ENCODE measurements at regions not wholly inside any gene's neighbourhood (a gene's known extent, or its start where the extent isn't known, plus 50 kb on each side); places are given as distances from the start of the nearest gene placed in this dataset.

- no peaks in the 10 kb centered on the region for H3K36me3 ChIP-seq (ENCODE audit: low read depth)
- H3K4me3 ChIP-seq (ENCODE audit: severe bottlenecking), result no peak overlapping the region
- no peaks in the 10 kb centered on the region for H3K9me3 ChIP-seq (ENCODE audit: severe bottlenecking)
- H3K4me1 ChIP-seq (ENCODE audit: insufficient read depth, poor library complexity, severe bottlenecking), result no peaks in the 10 kb centered on the region
- DNase-seq (ENCODE audit: low spot score) (no peak), ATAC-seq (ENCODE audit: low read depth) (no peak)
- H3K27ac ChIP-seq (ENCODE audit: poor library complexity, severe bottlenecking), result no peak overlapping the region
- H3K27me3 ChIP-seq (ENCODE audit: insufficient read depth, poor library complexity, severe bottlenecking), result no peaks in the 10 kb centered on the region
- TF ChIP-seq, protein P1, sequence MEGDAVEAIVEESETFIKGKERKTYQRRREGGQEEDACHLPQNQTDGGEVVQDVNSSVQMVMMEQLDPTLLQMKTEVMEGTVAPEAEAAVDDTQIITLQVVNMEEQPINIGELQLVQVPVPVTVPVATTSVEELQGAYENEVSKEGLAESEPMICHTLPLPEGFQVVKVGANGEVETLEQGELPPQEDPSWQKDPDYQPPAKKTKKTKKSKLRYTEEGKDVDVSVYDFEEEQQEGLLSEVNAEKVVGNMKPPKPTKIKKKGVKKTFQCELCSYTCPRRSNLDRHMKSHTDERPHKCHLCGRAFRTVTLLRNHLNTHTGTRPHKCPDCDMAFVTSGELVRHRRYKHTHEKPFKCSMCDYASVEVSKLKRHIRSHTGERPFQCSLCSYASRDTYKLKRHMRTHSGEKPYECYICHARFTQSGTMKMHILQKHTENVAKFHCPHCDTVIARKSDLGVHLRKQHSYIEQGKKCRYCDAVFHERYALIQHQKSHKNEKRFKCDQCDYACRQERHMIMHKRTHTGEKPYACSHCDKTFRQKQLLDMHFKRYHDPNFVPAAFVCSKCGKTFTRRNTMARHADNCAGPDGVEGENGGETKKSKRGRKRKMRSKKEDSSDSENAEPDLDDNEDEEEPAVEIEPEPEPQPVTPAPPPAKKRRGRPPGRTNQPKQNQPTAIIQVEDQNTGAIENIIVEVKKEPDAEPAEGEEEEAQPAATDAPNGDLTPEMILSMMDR (IDR thresholded peaks at IDR 0.05; ENCODE audit: poor library complexity, severe bottlenecking), result no peak
Measured at GRCh38 chr6:109226353-109226752, 131.0 kb downstream of the CEP57L1 start.

- Histone ChIP-seq H3K36me3 (ENCODE audit: low read depth) (no peaks in the 10 kb centered on the region), H3K9me3 (ENCODE audit: severe bottlenecking) (no peaks in the 10 kb centered on the region), H3K27ac (ENCODE audit: poor library complexity, severe bottlenecking) (no peak overlapping the region), H3K4me3 (ENCODE audit: severe bottlenecking) (no peak overlapping the region), H3K4me1 (ENCODE audit: insufficient read depth, poor library complexity, severe bottlenecking) (no peaks in the 10 kb centered on the region), H3K27me3 (ENCODE audit: insufficient read depth, poor library complexity, severe bottlenecking) (no peaks in the 10 kb centered on the region)
- DNase-seq (ENCODE audit: low spot score), result no peak
- TF ChIP-seq, protein P1 (IDR thresholded peaks at IDR 0.05; ENCODE audit: poor library complexity, severe bottlenecking), result no peak
- no peak for ATAC-seq (ENCODE audit: low read depth)
Measured at GRCh38 chr6:109225946-109226345, 130.6 kb downstream of the CEP57L1 start.

GRCh38 chr6:109224994-109225393, 129.7 kb downstream of the CEP57L1 start:
- no peak for ATAC-seq (ENCODE audit: low read depth)
- no peak for DNase-seq (ENCODE audit: low spot score)
- Histone ChIP-seq H3K27me3 (ENCODE audit: insufficient read depth, poor library complexity, severe bottlenecking) (no peaks in the 10 kb centered on the region), H3K9me3 (ENCODE audit: severe bottlenecking) (no peaks in the 10 kb centered on the region), H3K4me3 (ENCODE audit: severe bottlenecking) (no peak overlapping the region), H3K27ac (ENCODE audit: poor library complexity, severe bottlenecking) (no peak overlapping the region), H3K4me1 (ENCODE audit: insufficient read depth, poor library complexity, severe bottlenecking) (no peaks in the 10 kb centered on the region), H3K36me3 (ENCODE audit: low read depth) (no peaks in the 10 kb centered on the region)
- TF ChIP-seq, protein P1 (IDR thresholded peaks at IDR 0.05; ENCODE audit: poor library complexity, severe bottlenecking), result no peak

- Histone ChIP-seq H3K4me1 (ENCODE audit: insufficient read depth, poor library complexity, severe bottlenecking) (no peaks in the 10 kb centered on the region), H3K4me3 (ENCODE audit: severe bottlenecking) (no peak overlapping the region), H3K9me3 (ENCODE audit: severe bottlenecking) (no peaks in the 10 kb centered on the region), H3K36me3 (ENCODE audit: low read depth) (no peaks in the 10 kb centered on the region), H3K27me3 (ENCODE audit: insufficient read depth, poor library complexity, severe bottlenecking) (no peaks in the 10 kb centered on the region), H3K27ac (ENCODE audit: poor library complexity, severe bottlenecking) (no peak overlapping the region)
- no peak for ATAC-seq (ENCODE audit: low read depth)
- no peak for DNase-seq (ENCODE audit: low spot score)
- TF ChIP-seq, protein P1 (IDR thresholded peaks at IDR 0.05; ENCODE audit: poor library complexity, severe bottlenecking), result no peak
Measured at GRCh38 chr6:109224107-109224875, 129.0 kb downstream of the CEP57L1 start.

DNA sequence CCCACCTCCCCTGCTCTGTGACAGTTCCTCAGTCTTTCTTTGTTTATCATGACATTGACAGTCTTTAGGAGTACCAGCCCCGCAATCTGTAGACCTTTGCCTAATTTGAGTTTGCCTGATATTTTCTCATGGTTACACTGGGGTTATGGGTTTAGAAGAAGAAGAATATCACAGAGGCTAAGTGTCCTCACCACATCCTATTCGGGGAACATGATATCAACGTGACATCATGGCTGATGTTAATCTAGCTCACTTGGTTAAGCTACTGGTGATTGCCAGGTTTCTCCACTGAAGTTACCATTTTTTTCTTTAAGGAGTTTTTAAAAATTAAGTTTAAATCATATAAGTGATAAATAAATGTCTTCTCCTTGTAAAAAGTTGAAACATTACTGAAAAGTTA, 127.5 kb downstream of the CEP57L1 start:
- H3K36me3 ChIP-seq (ENCODE audit: low read depth), result no peaks in the 10 kb centered on the region
- no peak for DNase-seq (ENCODE audit: low spot score)
- no peaks in the 10 kb centered on the region for H3K4me1 ChIP-seq (ENCODE audit: insufficient read depth, poor library complexity, severe bottlenecking)
- H3K27ac ChIP-seq (ENCODE audit: poor library complexity, severe bottlenecking), result no peak overlapping the region
- no peaks in the 10 kb centered on the region for H3K27me3 ChIP-seq (ENCODE audit: insufficient read depth, poor library complexity, severe bottlenecking)
- H3K9me3 ChIP-seq (ENCODE audit: severe bottlenecking), result no peaks in the 10 kb centered on the region
- TF ChIP-seq, protein P1 (IDR thresholded peaks at IDR 0.05; ENCODE audit: poor library complexity, severe bottlenecking), result no peak
- no peak for ATAC-seq (ENCODE audit: low read depth)
- H3K4me3 ChIP-seq (ENCODE audit: severe bottlenecking), result no peak overlapping the region

Measured in RWPE2 (cell line).